ENCODE measurements at regions not wholly inside any gene's neighbourhood (a gene's known extent, or its start where the extent isn't known, plus 50 kb on each side); places are given as distances from the start of the nearest gene placed in this dataset.

DNA sequence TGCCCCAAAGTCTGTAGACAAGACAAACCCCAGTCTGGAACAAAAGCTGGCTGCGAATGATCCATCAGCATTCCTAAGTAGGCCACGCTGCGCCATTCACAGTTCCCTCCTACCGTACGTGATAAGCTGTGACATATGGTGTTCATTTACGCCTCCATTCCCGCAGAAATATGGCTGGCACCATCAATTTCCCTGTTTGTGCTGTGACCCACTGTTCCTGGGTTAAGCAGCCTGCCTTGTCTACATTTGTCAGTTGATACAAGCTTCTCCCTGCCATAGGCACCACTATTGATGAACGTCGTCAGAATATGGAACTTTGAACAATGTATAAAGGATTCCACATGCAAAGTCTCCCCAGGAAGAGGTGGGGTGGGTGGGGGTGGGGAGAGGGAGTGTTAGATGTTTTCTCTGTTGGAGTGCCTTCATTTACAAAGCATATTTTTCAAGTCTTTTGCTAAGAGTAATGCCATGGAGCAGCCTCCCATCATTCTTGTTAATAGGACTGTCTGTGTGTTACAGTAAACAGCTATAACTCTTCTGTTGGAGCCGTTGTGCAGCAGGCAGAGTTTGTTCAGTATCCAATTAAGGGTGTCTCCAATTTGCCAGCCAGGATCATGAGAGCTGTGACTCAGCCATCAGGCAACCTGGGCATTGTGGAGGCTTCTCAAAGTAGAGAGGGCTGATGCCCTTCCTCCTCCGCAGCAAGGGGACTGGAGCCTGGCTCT, 294.6 kb downstream of the TMEM114 start:
- H3K36me3 ChIP-seq: no peaks in the 10 kb centered on the region
- DNase-seq: no peak
- intact Hi-C loops (cut with DNase I; ENCODE audit: low total_unique reads): no loop called here
- TF ChIP-seq, protein P1, sequence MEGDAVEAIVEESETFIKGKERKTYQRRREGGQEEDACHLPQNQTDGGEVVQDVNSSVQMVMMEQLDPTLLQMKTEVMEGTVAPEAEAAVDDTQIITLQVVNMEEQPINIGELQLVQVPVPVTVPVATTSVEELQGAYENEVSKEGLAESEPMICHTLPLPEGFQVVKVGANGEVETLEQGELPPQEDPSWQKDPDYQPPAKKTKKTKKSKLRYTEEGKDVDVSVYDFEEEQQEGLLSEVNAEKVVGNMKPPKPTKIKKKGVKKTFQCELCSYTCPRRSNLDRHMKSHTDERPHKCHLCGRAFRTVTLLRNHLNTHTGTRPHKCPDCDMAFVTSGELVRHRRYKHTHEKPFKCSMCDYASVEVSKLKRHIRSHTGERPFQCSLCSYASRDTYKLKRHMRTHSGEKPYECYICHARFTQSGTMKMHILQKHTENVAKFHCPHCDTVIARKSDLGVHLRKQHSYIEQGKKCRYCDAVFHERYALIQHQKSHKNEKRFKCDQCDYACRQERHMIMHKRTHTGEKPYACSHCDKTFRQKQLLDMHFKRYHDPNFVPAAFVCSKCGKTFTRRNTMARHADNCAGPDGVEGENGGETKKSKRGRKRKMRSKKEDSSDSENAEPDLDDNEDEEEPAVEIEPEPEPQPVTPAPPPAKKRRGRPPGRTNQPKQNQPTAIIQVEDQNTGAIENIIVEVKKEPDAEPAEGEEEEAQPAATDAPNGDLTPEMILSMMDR (IDR thresholded peaks at IDR 0.05): no peak
- H3K4me1 ChIP-seq: no peaks in the 10 kb centered on the region
- no peaks in the 10 kb centered on the region for H3K9me3 ChIP-seq
- H3K27ac ChIP-seq: no peak overlapping the region
- no peaks in the 10 kb centered on the region for H3K27me3 ChIP-seq
- no peak overlapping the region for H3K4me3 ChIP-seq

DNA sequence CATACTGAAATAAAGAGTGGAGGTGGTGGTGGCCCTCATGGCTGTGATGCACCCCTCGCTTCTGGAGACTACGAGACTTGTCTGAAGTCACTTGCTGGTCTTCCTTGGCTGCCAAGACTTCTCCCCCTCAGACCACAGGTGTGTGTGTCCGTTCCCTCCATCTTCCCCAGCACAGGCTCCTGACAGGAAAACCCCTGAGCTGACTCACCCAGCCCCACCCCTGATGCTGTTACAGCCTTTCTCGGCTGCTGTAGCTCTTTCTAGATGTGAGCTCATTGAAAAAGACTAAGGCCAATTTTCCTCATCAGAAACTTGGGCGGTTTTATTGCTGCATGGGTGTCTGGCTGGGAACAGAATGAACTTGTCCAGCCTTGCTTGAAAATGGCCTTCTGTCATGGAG, 296.9 kb downstream of the TMEM114 start:
- Histone ChIP-seq H3K27me3 (no peaks in the 10 kb centered on the region), H3K4me1 (no peaks in the 10 kb centered on the region), H3K4me3 (no peak overlapping the region), H3K9me3 (no peaks in the 10 kb centered on the region), H3K36me3 (no peaks in the 10 kb centered on the region), H3K27ac (no peak overlapping the region)
- no peak for DNase-seq
- TF ChIP-seq, protein P1 (IDR thresholded peaks at IDR 0.05): no peak
- intact Hi-C loops (cut with DNase I; ENCODE audit: low total_unique reads): no loop called here

DNA sequence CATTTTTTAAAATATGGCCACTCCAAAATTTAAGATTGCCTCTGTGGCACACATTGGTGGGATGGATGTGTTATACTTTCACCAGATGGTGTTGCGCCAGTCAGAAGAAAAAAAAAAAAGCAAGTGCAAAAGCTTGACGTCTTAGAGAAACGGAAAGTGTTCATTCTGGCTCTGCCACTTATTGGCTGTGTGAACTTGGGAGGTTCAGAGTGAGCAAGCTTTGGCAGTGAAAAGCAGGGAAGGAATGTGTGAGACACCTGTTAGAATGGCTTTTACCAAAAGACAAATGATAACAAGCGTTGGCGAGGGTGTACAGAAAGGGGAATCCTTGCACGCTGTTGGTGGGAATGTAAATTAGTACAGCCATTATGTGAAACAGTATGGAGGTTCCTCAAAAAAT, 298.0 kb downstream of the TMEM114 start:
- no peak for DNase-seq
- TF ChIP-seq, protein P1 (IDR thresholded peaks at IDR 0.05): no peak
- no peaks in the 10 kb centered on the region for H3K36me3 ChIP-seq
- H3K4me3 ChIP-seq: no peak overlapping the region
- H3K27me3 ChIP-seq: no peaks in the 10 kb centered on the region
- H3K4me1 ChIP-seq: no peaks in the 10 kb centered on the region
- no peak overlapping the region for H3K27ac ChIP-seq
- intact Hi-C loops (cut with DNase I; ENCODE audit: low total_unique reads): no loop called here
- H3K9me3 ChIP-seq: no peaks in the 10 kb centered on the region

DNA sequence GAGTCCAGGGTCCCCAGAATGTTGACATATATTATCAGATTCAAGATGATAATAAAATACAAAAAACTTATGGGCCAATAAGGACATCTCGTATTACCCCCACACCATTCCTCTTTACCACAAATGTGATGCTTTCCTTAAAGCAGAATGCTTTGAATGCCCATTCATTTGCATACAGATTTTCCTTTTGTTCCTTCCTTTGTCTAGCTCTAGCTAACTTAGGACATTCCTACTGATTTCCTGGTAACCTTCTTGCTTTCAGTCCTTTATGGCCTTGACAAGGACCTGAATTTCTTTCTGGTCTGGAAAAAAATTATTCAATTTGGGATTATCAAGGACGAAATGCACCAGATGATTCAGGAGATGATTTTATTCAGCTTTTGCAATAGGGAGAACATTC, 304.0 kb downstream of the TMEM114 start:
- no peak for DNase-seq
- H3K27ac ChIP-seq: no peak overlapping the region
- no peaks in the 10 kb centered on the region for H3K9me3 ChIP-seq
- H3K4me1 ChIP-seq: no peaks in the 10 kb centered on the region
- intact Hi-C loops (cut with DNase I; ENCODE audit: low total_unique reads): no loop called here
- H3K27me3 ChIP-seq: no peaks in the 10 kb centered on the region
- H3K36me3 ChIP-seq: no peaks in the 10 kb centered on the region
- TF ChIP-seq, protein P1 (IDR thresholded peaks at IDR 0.05): no peak
- no peak overlapping the region for H3K4me3 ChIP-seq

DNA sequence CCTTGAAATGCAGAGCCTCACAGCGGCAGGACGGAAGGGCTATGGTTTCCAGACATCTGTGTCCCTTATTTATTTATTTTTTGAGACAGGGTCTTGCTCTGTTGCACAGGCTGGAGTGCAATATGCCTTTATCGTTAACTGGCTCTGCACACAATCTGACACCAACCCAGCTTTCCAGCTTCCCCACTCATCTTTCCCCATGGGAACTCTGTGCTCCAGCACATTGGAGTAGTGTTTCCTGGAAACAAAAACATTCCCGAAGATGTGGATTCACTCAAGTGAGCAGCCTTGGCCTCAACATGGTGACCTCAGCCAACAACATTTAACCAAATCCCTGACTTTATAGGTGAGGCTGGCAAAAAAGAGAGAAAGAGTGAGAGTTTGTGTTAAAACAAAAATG, 307.1 kb downstream of the TMEM114 start:
- Histone ChIP-seq H3K27me3 (no peaks in the 10 kb centered on the region), H3K4me3 (no peak overlapping the region), H3K27ac (no peak overlapping the region), H3K36me3 (no peaks in the 10 kb centered on the region), H3K9me3 (no peaks in the 10 kb centered on the region), H3K4me1 (no peaks in the 10 kb centered on the region)
- no peak for DNase-seq
- intact Hi-C loops (cut with DNase I; ENCODE audit: low total_unique reads): no loop called here
- TF ChIP-seq, protein P1 (IDR thresholded peaks at IDR 0.05): no peak
